ENCODE measurements at regions not wholly inside any gene's neighbourhood (a gene's known extent, or its start where the extent isn't known, plus 50 kb on each side); places are given as distances from the start of the nearest gene placed in this dataset.

- TF ChIP-seq, protein P1, sequence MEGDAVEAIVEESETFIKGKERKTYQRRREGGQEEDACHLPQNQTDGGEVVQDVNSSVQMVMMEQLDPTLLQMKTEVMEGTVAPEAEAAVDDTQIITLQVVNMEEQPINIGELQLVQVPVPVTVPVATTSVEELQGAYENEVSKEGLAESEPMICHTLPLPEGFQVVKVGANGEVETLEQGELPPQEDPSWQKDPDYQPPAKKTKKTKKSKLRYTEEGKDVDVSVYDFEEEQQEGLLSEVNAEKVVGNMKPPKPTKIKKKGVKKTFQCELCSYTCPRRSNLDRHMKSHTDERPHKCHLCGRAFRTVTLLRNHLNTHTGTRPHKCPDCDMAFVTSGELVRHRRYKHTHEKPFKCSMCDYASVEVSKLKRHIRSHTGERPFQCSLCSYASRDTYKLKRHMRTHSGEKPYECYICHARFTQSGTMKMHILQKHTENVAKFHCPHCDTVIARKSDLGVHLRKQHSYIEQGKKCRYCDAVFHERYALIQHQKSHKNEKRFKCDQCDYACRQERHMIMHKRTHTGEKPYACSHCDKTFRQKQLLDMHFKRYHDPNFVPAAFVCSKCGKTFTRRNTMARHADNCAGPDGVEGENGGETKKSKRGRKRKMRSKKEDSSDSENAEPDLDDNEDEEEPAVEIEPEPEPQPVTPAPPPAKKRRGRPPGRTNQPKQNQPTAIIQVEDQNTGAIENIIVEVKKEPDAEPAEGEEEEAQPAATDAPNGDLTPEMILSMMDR (IDR thresholded peaks at IDR 0.05; ENCODE audit: insufficient read depth, low read length): no peak
- DNase-seq (ENCODE audit: low read depth): no peak
- no peak overlapping the region for H3K4me3 ChIP-seq (ENCODE audit: low read depth, low read length)
These were observed 547.9 kb downstream of the COL12A1 start for GRCh38 chr6:74657931-74658330.

GRCh38 chr6:74657011-74657410, 548.8 kb downstream of the COL12A1 start:
- DNase-seq (ENCODE audit: low read depth): no peak
- no peak overlapping the region for H3K4me3 ChIP-seq (ENCODE audit: low read depth, low read length)
- TF ChIP-seq, protein P1 (IDR thresholded peaks at IDR 0.05; ENCODE audit: insufficient read depth, low read length): no peak

GRCh38 chr6:74656453-74656852, 549.4 kb downstream of the COL12A1 start:
- H3K4me3 ChIP-seq (ENCODE audit: low read depth, low read length): no peak overlapping the region
- TF ChIP-seq, protein P1 (IDR thresholded peaks at IDR 0.05; ENCODE audit: insufficient read depth, low read length): no peak
- no peak for DNase-seq (ENCODE audit: low read depth)

DNA sequence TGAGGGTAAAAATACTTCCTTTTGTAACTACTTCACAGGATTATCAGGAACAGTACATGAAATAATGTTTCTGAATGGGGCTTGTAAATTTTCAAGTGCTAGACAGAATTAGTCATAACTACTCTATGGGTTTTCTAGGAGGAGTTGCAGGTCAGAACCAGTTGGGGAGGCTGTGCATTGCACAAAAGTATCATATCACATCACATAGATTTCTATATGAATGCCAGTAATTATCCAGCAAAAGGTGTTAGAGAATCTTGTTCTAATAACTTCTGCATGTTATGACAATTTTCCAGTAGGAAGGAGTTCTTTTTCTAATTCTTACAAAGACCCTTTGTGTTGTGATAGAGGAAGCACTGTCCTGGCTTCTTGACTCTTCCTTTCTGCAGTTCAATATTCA, 551.6 kb downstream of the COL12A1 start:
- TF ChIP-seq, protein P1 (IDR thresholded peaks at IDR 0.05; ENCODE audit: insufficient read depth, low read length): no peak
- DNase-seq (ENCODE audit: low read depth): no peak
- no peak overlapping the region for H3K4me3 ChIP-seq (ENCODE audit: low read depth, low read length)

DNA sequence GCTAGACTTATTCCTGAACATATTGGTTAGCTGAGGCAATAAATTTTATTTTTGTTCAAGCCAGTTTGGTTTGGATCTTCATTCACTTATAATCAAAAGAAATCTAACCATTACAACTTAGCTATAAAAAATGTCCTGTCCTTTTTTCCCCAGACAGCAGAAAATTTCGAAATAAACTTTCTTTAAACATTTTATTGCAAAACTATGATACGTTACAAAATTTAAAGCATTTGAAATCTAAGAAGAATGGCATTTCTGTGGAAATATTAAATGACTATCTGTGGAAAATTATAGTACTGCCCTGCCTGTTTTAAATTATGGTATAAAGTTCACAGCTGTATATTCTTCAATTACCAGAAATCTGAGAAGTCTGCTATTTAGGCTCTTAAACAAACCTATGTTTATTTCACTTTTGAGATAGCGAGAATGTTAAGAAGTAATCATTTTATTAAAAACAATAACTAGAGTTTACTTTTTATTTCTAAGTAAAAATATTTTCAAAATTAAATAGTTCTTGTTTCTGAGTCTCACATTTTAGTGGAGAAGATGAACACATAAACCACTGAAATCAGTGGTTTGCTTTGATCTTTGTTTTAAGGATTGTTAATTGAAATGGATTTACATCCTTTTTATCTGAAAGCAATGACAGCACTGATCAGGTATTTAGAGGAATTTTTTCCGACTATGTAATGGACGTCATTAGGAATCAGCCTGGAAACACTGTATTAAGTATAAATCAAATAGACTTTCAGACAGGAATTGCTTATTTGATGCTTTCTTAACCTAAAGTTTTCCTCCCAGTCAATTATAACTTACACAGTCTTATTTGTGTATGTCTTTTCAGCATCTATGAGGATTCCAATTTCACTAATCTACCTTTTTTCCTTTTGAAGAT, 553.7 kb downstream of the COL12A1 start:
- DNase-seq (ENCODE audit: low read depth): no peak
- TF ChIP-seq, protein P1 (IDR thresholded peaks at IDR 0.05; ENCODE audit: insufficient read depth, low read length): no peak
- no peak overlapping the region for H3K4me3 ChIP-seq (ENCODE audit: low read depth, low read length)

GRCh38 chr6:74650668-74651067, 555.2 kb downstream of the COL12A1 start:
- no peak overlapping the region for H3K4me3 ChIP-seq (ENCODE audit: low read depth, low read length)
- no peak for DNase-seq (ENCODE audit: low read depth)
- TF ChIP-seq, protein P1 (IDR thresholded peaks at IDR 0.05; ENCODE audit: insufficient read depth, low read length): no peak

Data from fibroblast of the aortic adventitia (primary cell).